NCI-H748 (cell line): ENCODE measurements at regions not wholly inside any gene's neighbourhood (a gene's known extent, or its start where the extent isn't known, plus 50 kb on each side); places are given as distances from the start of the nearest gene placed in this dataset.
"Not testable (repeated sequence)": the region's sequence is repeated elsewhere in the genome, so short reads cannot be mapped to it uniquely, and the experiment has no call there.

ENCODE experiments used
- DNase-seq: peaks from one replicate; lab custom pipeline; 2025; ENCODE audit not compliant: unreplicated experiment; lab: John Stamatoyannopoulos, UW

DNA sequence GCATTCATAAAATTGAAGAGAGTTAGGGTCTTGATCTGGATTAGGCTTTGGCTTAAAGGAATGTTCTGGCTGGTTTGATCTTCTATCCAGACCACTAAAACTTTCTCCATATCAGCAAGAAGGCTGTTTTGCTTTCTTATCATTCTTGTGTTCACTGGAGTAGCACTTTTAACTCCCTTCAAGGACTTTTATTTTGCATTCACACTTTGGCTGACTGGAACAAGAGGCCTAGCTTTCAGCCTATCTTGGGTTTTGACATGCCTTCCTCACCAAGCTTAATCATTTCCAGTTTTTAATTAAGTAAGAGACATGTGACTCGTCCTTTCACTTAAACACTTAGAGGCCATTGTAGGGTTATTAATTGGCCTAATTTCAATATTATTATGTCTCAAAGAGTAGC is 190.3 kb downstream of the RAB11FIP2 start:
- not testable (repeated sequence) for DNase-seq

DNA sequence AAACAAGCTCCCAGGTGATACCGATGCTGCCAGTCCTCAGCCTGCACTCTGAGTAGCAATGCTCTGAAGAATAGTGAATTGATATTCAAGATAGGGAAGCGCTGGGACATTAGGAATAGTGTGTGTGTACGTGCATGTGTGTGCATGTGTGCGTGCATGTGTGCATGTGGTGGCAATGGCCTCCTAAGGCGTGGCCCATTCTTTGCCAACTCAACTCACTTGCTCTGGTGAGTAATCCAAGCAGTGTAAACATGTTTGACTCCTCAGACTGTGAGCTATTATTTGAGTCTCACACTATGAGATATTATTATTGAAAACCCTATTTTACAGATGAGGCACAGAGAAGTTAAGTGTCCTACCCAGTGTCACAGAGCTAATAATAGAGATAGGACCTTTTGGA is 186.6 kb downstream of the RAB11FIP2 start:
- no peak for DNase-seq

DNA sequence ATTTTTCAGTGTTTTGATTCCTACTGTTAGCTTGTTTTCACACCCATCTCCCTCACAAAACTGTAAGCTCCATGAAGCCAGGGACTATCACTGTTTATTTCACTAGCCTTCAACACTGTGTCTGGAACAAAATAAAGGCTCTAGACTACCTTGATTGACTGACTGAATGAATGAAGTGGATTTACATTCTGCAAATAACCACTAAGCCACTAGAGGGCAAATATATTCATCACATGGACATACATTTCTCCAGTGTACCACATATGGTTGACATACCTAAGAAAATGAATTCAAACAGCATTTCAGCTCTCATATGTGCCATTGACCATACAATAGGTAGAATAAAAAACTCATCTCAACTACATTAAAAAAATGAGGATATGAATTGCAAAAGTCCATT is 185.9 kb downstream of the RAB11FIP2 start:
- DNase-seq, result peak; percentile 54

DNA sequence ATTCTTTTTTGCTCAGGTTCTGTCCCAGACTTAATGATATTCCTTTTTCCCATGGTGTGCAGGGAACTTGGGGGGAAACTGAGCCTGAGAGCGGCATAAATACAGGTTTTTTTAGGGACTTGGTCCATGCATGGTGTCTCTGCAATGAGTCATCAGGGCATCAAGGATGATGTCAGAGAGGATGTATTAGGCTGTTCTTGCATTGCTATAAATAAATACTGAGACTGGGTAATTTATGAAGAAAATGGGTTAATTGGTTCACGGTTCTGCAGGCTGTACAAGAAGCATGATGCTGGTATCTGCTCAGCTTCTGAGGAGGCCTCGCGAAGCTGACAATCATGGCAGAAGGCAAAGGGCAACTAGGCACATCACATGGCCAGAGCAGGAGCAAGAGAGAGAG is 185.4 kb downstream of the RAB11FIP2 start:
- DNase-seq, result no peak

DNA sequence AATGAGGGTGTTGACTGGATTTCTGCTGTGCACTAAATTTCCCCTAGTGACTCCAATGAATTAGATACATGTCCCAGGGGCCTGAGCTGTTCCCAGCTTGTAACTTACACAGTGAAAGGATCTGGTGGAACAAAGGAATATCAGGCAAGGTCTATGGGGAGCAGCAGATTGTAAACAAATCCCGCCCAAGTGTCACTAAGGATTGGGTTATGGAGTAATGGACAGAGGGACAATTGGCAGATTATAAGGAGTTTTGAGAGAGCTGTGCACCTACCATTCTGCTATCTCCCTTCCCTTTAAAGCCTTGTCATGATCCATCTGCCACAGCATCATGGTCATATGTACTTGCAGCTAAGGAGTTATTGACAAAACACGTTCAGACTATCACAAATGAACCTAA is 183.0 kb downstream of the RAB11FIP2 start:
- DNase-seq, result peak; percentile 11

DNA sequence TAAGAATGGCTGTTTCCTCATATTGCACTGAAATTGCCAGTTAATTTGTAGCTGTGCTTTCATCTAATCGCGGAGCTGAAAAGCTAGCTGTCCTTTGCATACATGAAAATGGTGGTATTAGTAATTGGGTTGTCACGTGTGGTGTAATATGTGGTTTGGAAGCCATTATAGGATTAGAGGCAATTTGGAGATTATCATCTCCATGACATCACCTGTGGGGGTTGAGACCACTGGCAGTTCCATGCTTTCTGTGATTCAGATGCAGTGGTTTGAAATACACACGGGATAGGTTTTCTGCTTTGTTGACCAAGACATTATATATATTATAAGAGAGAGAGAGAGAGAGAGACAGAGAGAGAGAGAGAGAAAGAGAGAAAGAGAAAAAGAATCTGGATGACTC is 180.8 kb downstream of the RAB11FIP2 start:
- no peak for DNase-seq

DNA sequence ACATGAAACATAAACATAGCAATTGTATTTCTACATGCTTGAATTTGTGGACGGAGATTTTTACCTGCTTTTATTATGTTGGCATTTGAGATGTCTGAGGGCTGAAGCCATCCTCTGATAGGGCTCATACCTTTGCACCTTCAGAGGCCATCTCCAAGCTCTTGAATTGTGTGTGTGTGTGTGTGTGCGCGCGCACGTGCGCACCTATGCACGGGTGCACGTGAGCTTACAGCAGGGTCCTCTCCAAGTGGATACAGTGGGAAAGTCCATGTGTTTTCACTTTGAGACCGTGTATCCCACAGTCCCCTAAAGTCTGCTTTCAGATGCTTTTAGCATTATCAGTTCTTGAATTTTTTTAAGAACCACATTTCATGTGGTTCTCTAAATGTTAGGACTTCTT is 178.6 kb downstream of the RAB11FIP2 start:
- DNase-seq, result no peak

DNA sequence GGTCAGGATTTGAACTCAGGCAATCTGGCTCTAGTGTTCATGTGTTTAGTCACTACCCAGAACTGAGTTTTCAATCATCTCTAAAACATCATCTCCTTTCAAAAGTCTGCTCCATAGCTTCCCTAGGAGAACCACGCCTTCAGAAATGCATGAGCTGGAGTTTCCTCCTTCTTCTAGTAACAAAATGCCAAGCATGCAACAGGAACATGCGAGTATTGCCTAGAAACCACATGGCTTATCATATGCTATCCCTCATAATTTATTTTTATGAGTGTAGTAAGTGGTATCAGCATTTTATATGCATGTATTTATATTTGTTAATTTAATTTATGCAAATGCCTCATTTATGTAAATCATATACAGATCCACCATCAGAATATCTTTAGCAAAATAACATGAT is 170.9 kb downstream of the RAB11FIP2 start:
- no peak for DNase-seq

DNA sequence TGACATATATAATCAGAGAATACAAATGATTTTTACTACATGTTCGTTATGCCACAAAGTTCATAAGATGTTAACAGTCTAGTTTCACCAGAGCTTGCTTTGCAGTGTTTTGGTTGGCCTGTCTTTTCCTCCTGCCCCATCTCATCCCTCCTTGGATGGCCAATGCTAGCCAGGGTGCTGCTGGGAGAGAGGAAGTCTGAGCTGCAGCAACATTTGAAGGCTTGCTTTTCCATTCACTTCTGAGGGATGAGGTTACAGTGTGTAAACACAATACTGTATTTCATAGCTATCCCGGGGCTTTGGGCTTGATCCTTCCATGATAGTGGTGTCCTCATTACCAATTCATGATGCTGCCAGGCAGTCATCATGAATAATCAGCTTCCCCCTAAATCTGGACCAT is 170.5 kb downstream of the RAB11FIP2 start:
- no peak for DNase-seq

DNA sequence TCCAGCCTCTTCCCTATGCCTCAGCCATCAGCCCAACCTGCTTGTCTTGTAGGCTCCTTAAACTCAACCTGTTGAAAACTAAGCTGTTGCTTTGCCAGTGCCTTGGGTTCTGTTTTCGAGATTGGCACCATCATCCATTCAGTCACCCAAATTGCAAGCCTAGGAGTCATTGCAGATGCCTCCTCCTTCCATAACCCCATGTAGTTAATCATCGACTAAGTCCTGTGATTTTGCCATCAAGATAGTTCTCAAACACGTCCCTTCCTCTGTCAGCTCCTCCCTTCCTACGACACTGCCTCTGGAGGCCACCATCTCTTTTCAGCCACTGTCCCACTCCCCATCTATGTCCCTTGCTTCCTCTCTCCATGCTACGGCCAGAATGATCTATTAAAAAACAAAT is 168.1 kb downstream of the RAB11FIP2 start:
- no peak for DNase-seq

DNA sequence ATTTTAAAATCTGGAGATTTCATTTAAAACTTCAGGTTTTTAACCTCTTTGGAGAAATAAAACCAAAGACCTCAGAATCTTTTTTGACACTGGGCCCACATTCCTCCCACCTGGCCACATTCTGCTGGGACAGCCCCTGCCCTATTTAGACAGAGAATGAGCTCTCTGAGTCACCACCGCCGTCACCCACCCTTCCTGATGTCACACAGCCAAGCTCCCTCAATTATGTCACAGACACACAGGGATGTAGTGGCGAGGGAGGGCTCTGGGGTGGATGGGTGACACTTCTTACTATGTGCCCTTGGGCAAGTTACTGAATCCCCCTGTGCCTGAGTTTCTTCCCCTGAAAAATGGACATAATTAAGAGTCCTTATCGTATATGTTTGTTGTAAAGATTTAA is 162.6 kb downstream of the RAB11FIP2 start:
- DNase-seq, result no peak

DNA sequence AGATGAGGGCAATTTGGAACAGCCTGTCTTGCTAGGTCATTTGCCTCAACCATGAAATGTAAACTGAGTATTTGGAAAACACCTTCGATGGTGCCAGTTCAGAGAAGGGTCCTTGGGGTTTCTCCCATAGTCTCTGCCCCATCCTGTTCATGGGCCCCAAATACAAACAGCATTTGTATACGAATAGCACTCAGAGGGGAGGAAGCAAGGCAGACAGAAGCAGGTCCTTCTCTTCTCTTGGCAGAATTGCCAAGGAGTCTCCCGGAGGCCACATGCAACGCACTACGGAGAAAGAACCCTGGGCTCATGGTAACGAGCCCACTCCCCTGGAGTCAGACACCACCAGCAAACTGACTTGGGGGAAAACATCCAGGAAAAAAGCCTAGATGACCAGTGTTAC is 162.1 kb downstream of the RAB11FIP2 start:
- DNase-seq, result no peak

DNA sequence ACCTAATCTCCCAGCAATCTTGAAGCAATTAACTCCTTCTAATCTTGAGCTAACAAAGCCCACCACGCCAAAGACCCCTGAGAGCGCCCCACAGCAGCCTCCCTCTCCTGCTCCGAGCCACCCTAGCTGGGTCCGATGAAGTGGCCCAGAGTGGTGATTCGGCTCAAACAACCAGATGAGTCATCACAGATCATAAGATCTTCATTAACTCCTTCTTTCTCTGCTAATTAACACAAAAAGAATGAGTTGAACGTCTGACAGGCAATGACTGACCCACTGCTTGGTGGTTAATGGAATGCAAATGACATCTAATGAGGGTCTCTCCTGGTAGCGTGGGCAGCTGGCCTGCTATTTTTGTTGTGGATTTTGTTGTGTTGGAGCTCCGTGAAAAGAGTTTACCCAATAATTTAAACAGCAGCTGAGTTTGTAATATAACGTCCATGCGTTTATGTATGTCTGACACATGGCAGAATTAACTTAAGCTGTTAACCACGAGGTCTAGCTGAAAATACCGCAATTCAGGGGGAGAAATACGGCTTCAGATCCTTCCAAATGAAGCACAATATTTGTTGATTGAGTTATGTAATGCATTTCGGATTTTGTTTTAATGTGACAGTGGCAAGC is 161.4 kb downstream of the RAB11FIP2 start:
- DNase-seq, result peak; percentile 16

DNA sequence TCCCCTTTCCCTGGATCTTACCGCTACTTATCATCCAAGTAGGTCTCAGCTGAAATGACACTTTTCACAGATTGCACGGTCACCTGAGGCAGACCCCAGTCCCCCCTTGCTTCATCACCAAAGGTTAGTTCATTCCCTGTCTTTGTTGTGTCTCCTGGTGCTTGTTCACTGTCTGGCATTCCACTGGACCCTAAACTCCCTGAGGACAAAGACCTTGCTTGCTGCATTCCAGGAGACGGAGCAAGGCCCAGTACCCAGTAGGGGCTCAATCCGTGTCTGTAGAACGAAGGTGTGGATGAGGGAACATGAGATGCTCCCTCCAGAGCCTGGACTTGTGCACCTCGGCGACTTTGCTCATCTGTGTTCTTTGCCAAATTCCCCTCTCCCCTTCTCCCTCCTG is 160.0 kb downstream of the RAB11FIP2 start:
- no peak for DNase-seq

DNA sequence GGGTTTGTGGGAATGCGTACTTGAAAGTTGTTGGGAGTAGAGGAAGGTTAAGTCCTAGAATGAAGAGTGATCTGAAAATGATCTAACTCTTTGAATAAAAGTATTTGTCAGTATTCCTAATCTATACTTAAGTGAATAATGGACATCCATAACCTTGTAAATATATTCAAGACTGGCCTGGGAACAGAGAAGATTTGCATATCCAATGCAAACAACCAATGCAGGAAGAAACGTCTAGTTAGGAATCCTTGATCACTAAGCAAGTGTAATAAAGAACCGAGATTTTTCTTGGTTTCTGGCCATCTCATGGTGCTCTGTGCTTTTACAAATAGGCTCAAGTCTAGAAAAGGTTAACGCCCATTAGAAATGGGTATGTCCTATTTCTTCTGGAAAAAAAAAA is 157.1 kb downstream of the RAB11FIP2 start:
- DNase-seq, result no peak

DNA sequence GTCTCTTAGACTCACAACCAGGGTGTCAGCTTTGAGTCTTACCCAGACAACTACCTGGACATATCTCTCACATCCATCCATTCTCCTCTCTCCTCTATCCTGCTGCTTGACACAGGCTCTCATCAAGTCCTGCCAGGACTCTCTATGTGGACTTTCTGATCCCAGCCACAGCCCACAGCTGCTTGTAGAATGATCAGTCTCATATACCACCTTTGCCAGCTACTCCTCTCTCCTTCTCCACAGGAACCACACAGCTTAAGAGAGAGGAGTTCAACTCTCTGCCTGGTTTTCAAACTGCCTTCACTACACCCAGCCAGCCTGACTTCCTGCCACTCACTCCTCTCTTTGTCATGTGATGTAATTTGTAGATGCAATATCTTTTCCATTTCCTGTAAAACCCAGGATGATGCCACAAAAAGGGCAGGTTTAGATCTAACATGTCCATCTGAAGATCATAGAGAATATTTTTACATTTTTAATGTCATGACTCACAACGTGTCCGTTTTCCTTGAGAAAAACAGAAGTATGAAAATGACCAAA is 154.0 kb downstream of the RAB11FIP2 start:
- DNase-seq, result no peak

DNA sequence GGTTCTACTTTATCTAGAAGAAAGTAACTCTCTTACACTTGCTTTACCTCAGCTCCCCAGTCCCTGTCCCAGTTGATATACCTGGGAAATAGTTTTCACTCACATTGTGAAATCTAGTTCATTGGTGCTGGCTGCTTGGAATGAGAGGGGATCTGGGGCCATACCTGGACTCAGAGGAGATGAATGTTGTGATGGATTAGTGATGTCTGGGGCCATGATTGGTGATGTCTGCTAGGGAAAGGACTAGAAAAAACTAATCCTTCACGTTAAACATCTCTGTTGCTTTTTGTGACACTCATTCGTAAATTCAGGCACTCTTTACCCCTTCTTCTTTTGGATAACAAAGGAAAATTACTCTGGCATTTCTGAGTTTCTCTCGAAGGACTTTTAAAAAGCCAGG is 152.4 kb downstream of the RAB11FIP2 start:
- no peak for DNase-seq

DNA sequence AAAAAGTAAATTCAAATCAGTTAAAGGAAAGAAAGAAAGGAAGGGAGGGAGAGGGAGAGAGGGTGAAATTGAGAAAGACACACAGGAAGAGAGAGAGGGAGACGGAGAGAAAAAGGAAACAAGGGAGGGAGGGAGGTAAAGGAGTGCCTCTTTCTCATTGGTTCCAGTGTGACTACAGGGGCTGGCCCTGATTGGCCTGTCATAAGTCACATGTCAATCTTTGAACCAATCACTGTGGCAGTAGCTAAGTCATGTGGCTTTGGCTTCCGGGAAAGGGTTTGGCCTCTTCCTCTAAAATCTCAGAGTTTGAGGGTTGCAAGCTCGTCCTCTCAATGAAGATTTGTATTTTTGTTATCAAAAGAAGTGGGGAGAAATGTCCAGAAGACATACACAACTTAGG is 150.2 kb downstream of the RAB11FIP2 start:
- no peak for DNase-seq

DNA sequence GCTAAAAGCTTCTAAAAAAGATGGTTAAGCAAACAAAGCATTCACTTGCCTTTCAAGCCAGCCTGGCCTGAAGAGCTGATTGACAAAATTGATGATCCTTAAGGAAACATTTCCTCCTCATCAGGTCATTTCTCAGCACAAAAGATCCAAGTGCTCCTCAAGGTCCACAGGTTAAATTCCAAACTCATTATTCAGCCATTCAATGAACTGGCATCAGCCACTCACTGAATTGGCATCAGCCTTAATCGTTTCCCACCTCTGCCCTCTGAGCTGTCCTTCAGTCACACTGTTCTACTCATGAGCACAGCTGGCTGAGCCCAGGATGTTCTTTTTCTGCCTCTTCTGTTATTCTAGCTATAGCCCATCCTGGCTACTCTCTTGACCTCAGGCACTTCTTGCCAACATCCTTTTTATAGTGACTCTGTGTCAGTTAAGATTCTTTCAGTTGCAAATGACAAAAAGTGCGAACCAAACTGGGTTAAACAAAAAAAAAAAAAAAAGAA is 147.5 kb downstream of the RAB11FIP2 start:
- peak; percentile 75 for DNase-seq

DNA sequence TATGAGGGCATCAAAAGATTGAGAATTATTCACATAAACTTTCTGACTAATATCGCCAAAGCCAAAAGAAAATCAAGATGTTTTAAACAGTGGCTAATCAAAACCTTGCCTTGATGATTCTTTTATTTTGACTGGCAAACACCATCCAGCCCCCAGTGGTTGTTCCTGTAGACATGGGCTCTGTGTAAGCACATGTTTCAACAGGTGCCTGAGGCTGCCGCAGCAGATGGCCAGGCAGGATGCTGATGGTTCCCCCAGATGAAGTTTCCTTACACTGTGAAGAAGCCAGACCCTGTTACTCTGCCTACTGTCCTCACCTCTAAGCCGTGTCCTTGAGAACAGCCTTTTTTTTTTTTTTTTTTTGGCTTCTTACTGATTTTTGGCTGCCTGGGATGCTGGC is 146.5 kb downstream of the RAB11FIP2 start:
- no peak for DNase-seq

DNA sequence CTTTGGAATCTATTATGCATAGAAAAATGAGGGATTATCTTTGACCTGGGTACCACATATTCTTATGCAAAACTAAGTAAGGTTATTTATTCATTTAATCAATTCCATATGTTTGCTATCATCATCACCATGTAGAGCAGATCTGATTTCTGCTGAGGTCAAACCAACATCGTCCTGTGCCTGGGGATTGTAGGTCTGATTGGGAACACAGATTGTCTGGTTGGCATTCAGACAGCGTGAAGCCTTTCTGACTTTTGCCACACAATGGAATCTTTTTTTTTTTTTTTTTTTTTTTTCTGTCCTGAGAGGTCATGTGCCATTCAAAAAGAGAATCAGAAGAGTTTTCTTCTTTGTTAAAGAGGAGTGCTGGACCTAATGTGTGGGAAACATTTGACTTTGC is 142.9 kb downstream of the RAB11FIP2 start:
- no peak for DNase-seq

DNA sequence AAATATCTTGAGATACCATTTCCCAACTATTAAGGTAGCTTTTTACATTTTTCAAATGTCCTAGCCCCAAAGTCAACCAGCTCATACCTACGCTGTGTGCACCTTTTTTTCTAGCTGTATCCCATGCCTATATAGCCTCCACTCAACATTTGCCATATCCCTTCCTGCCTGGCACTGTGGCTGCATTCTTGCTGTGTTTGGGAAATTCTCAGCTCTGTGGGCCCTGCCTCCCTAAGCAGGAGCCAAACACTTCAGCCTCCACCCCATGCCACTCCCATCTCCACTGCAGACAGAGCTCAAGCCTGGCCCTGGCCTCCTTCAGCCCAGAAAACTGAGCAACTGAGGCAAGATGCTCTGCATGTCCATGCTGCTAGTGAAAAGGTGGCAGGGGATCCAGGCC is 141.3 kb downstream of the RAB11FIP2 start:
- DNase-seq, result no peak

DNA sequence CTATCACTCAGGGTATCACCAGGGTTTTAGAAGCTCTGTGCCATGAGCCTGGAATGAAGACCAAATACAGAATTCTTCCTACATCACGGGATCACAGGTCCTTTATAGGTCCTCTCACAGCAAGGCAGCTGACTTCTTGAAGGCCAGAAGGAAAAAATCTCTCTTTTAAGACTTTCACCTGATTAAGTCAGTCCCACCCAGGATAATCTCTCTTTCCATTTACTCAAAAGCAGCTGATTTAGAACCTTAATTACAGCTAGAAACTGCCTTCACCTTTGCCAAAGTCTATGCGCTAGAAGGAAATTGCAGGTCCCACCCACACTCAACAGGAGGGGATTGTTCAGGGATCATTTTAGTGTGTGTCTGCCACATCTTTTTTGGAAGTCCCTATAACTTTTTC is 135.1 kb downstream of the RAB11FIP2 start:
- DNase-seq, result no peak
